K562 (cell line): ENCODE measurements at regions not wholly inside any gene's neighbourhood (a gene's known extent, or its start where the extent isn't known, plus 50 kb on each side); places are given as distances from the start of the nearest gene placed in this dataset.

Experiments used
- ATAC-seq: fragments of 200-7000 bp; cut with Tn5 transposase; 3 replicates; pipeline ENCODE4 v1.9.1; 2020; ENCODE audit warnings: moderate library complexity
- BruUV-seq: library from RNA; stranded (reverse); fragments of 400-500 nt; replicated peaks from 2 replicates; lab custom pipeline; 2021; lab: Mats Ljungman, UMichigan
- CTCF ChIA-PET: fragments of 300-600 bp; formaldehyde crosslinking; extraction: SDS; loops from one replicate; lab custom pipeline; 2021; ENCODE audit warnings: low intra/inter-chr PET ratio; lab: Yijun Ruan, JAX
- POLR2A ChIA-PET: fragments of 300-600, 350-650 bp; sonication (Branson Sonifier 250); formaldehyde crosslinking; extraction: SDS; loops from one replicate; lab custom pipeline; 2021; ENCODE audit warnings: antibody characterized with exemption, inconsistent platforms; lab: Yijun Ruan, JAX
- DNase-seq, 4 experiments: peaks; one replicate each; pipeline versions ENCODE4 v3.0.0 to v3.0.0-alpha.2; 2011 to 2018; ENCODE audit warnings: low spot score in 3 of 4, mixed read lengths in 3 of 4; ENCODE audit errors: extremely low read depth in 1 of 4
- FAIRE-seq: peaks from 2 replicates; lab custom pipeline; 2011; peaks lifted over from hg19 to GRCh38; lab: Jason Lieb, UNC
- H2AFZ ChIP-seq: 2 replicates; pipeline ENCODE4 v1.6.0; 2011; ENCODE audit warnings: low read depth, low read length, control low read depth, inconsistent platforms
- H3K27ac ChIP-seq: fragments of 200-600 bp; 3 replicates; pipeline ENCODE4 v1.8.0; 2011; ENCODE audit warnings: low read depth, mild to moderate bottlenecking, control low read depth, inconsistent platforms, low read length, moderate library complexity, mixed read lengths; ENCODE audit errors: extremely low read depth
- H3K27me3 ChIP-seq, 2 experiments: fragments of 300-600 bp in 1 of 2; 2 replicates in 1 of 2; 3 replicates in 1 of 2; pipeline versions ENCODE4 v1.6.0 to v1.8.0; 2011; ENCODE audit warnings: inconsistent platforms in 2 of 2, low read length in 2 of 2, mild to moderate bottlenecking in 1 of 2, mixed read lengths in 1 of 2, moderate library complexity in 1 of 2; ENCODE audit not compliant: control insufficient read depth in 2 of 2, insufficient read depth in 2 of 2
- H3K36me3 ChIP-seq: fragments of 300-600 bp; 3 replicates; pipeline ENCODE4 v1.8.0; 2011; ENCODE audit warnings: mild to moderate bottlenecking, low read length, inconsistent platforms; ENCODE audit not compliant: control insufficient read depth, insufficient read depth
- H3K4me1 ChIP-seq, 2 experiments: fragments of 200-600 bp in 1 of 2; replicated peaks in 1 of 2; 2 replicates in 1 of 2; 3 replicates in 1 of 2; pipeline versions ENCODE4 v1.5.1 to v1.8.0; 2011; ENCODE audit warnings: inconsistent platforms in 2 of 2, low read length in 2 of 2, mild to moderate bottlenecking in 1 of 2, mixed read lengths in 1 of 2, moderate library complexity in 1 of 2; ENCODE audit not compliant: control insufficient read depth in 2 of 2, insufficient read depth in 2 of 2
- H3K4me2 ChIP-seq: 2 replicates; pipeline ENCODE4 v1.6.1; 2011; ENCODE audit warnings: low read length, control low read depth, inconsistent platforms, mixed read lengths; ENCODE audit not compliant: insufficient read depth
- H3K4me3 ChIP-seq: fragments of 200-600 bp; sonication (generic), shearing (Covaris generic); 2 replicates; pipeline ENCODE4 v1.5.1; 2016; ENCODE audit warnings: control low read depth, inconsistent platforms
- H3K79me2 ChIP-seq: fragments of 200-600 bp; 3 replicates; pipeline ENCODE4 v1.8.0; 2011; ENCODE audit warnings: low read length, inconsistent platforms; ENCODE audit not compliant: control insufficient read depth, insufficient read depth
- H3K9ac ChIP-seq, 2 experiments: 2 replicates each; pipeline versions ENCODE4 v1.6.0 to v1.6.1; 2011; ENCODE audit warnings: low read depth in 2 of 2, low read length in 2 of 2, control low read depth in 1 of 2, inconsistent platforms in 1 of 2, mild to moderate bottlenecking in 1 of 2, mixed read lengths in 1 of 2; ENCODE audit not compliant: insufficient read depth in 1 of 2
- H3K9me1 ChIP-seq: one replicate; pipeline ENCODE4 v1.6.0; 2011; ENCODE audit warnings: inconsistent platforms, mild to moderate bottlenecking, low read length, moderate library complexity; ENCODE audit not compliant: control insufficient read depth, insufficient read depth
- H3K9me3 ChIP-seq: replicated peaks from 2 replicates; pipeline ENCODE4 v1.5.1; 2011; ENCODE audit warnings: low read depth, low read length, inconsistent platforms; ENCODE audit not compliant: control insufficient read depth, insufficient read depth
- H4K20me1 ChIP-seq: replicated peaks from 2 replicates; pipeline ENCODE4 v1.6.1; 2011; ENCODE audit warnings: low read length, inconsistent platforms, mixed read lengths; ENCODE audit not compliant: control insufficient read depth, insufficient read depth
- CBX3 ChIP-seq, 2 experiments: IDR thresholded peaks; 1 replicate in 1 of 2; 2 replicates in 1 of 2; pipeline ENCODE4 v1.6.1; 2012; ENCODE audit warnings: inconsistent platforms in 2 of 2, low read length in 2 of 2, borderline replicate concordance in 1 of 2, control low read depth in 1 of 2
- EWSR1 ChIP-seq: fragments of 450-650 bp; IDR thresholded peaks from 2 replicates; pipeline ENCODE4 v1.6.1; 2018; ENCODE audit warnings: borderline replicate concordance, mild to moderate bottlenecking, low read depth, moderate library complexity; ENCODE audit not compliant: partially characterized antibody
- KDM5B ChIP-seq: fragments of 200-600 bp; sonication (generic); IDR thresholded peaks from 2 replicates; pipeline ENCODE4 v1.6.1; 2012; ENCODE audit warnings: low read depth, mild to moderate bottlenecking, moderate library complexity, low read length, control low read depth, inconsistent platforms; ENCODE audit not compliant: insufficient replicate concordance
- RB1 ChIP-seq: fragments of 450-650 bp; IDR thresholded peaks from 2 replicates; pipeline ENCODE4 v1.6.1; 2017; ENCODE audit warnings: low read depth, mild to moderate bottlenecking
- RBM15 ChIP-seq: fragments of 200-400 bp; formaldehyde crosslinking; IDR thresholded peaks from 2 replicates; pipeline ENCODE4 v1.6.1; 2018; ENCODE audit warnings: mild to moderate bottlenecking, low read length, moderate library complexity; ENCODE audit not compliant: insufficient read depth
- RBM17 ChIP-seq: fragments of 200-400 bp; formaldehyde crosslinking; IDR thresholded peaks from 2 replicates; pipeline ENCODE4 v1.6.1; 2017; ENCODE audit warnings: low read depth, mild to moderate bottlenecking, low read length, borderline replicate concordance
- SMARCC2 ChIP-seq: fragments of 450-650 bp; IDR thresholded peaks from 2 replicates; pipeline ENCODE4 v1.6.1; 2017; ENCODE audit warnings: antibody characterized with exemption, moderate library complexity, mild to moderate bottlenecking, low read depth
- TBP ChIP-seq: optimal IDR thresholded peaks from 2 replicates; pipeline ENCODE3; 2011; ENCODE audit warnings: low read depth, low read length, improper control_type of control experiment
- ZEB2 ChIP-seq: fragments of 450-650 bp; IDR thresholded peaks from 2 replicates; pipeline ENCODE4 v1.6.1; 2016
- ZNF146 ChIP-seq: IDR thresholded peaks from one replicate; pipeline ENCODE4 v1.6.1; 2018; ENCODE audit warnings: missing compliant biosample characterization; ENCODE audit not compliant: unreplicated experiment
- ZNF77 ChIP-seq: fragments of 250-450 bp; sonication (Bioruptor Pico); IDR thresholded peaks from 2 replicates; pipeline ENCODE4 v1.5.0; 2020
- ZNF830 ChIP-seq: fragments of 250-450 bp; sonication (Bioruptor Pico); IDR thresholded peaks from 2 replicates; pipeline ENCODE4 v1.5.0; 2021; ENCODE audit warnings: mild to moderate bottlenecking
- WGBS: fragments of 100-300 bp; shearing (Covaris generic); methylation state at CpG from one replicate; pipeline ENCODE4 v1.1.6; 2016; ENCODE audit warnings: low coverage, mixed read lengths; ENCODE audit not compliant: insufficient coverage; ENCODE audit errors: missing lambda C conversion rate; 5-methylcytosine and 5-hydroxymethylcytosine counted together
- in situ Hi-C: fragments of 300-500 bp; cut with MboI; formaldehyde crosslinking; loops from 4 replicates; pipeline ENCODE4 v1.15.0; 2018; ENCODE audit warnings: inconsistent platforms, mixed read lengths
- intact Hi-C: fragments of 100-400 bp; cut with micrococcal nuclease; formaldehyde crosslinking; loops from 2 replicates; pipeline ENCODE4 v1.14.2; 2022
- TF ChIP-seq, protein P1 (sequence below): sonication (generic); formaldehyde crosslinking; IDR thresholded peaks from 2 replicates; pipeline ENCODE4 v1.8.0; 2023; ENCODE audit warnings: missing genetic modification reagents, mild to moderate bottlenecking, borderline replicate concordance
- TF ChIP-seq, protein P2 (sequence below): fragments of 250-450 bp; sonication (Bioruptor Pico); IDR thresholded peaks from 2 replicates; pipeline ENCODE4 v1.4.0; 2020

DNA sequence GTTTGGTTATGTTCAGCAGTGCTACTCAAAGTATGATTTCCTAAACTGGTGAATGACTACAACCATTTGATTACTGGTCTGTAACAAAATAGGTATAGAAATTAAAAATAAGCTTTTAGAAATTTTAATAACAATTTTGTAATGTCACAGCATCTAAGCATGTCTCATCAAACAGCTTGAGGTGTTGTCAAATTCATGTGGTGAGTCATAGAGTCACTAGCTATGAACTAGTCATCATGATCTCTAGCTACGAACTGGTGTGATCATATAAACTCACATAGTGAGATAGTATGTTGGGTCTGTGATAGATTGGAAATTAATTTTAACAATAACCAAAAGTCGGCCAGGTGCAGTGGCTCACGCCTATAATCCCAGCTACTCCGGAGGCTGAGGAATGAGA is 213.9 kb upstream of the RBMS3 start:
- Histone ChIP-seq H3K4me1 (no peaks in the 10 kb centered on the region), H3K36me3 (no peaks in the 10 kb centered on the region), H3K9ac (no peak overlapping the region), H3K27ac (no peak overlapping the region), H4K20me1 (no peaks in the 10 kb centered on the region), H3K9me1 (no peaks in the 10 kb centered on the region), H3K27me3 (no peaks in the 10 kb centered on the region), H2AFZ (no peak overlapping the region), H3K4me2 (no peak overlapping the region), H3K9me3 (no peaks in the 10 kb centered on the region), H3K4me3 (no peak overlapping the region), H3K79me2 (no peaks in the 10 kb centered on the region)
- intact Hi-C loops = no loop called here
- ATAC-seq (no peak), DNase-seq (no peak), FAIRE-seq (no peak)
- no TSS peak for BruUV-seq
- ChIA-PET CTCF (no interaction called here), POLR2A (no interaction called here)
- in situ Hi-C loops = no loop called here
- 3% methylated on average over 4 of the region's 4 CpGs for WGBS
- TF ChIP-seq TBP = no peak
- no peak for TF ChIP-seq KDM5B
- no peak for TF ChIP-seq EWSR1
- TF ChIP-seq, protein P1, sequence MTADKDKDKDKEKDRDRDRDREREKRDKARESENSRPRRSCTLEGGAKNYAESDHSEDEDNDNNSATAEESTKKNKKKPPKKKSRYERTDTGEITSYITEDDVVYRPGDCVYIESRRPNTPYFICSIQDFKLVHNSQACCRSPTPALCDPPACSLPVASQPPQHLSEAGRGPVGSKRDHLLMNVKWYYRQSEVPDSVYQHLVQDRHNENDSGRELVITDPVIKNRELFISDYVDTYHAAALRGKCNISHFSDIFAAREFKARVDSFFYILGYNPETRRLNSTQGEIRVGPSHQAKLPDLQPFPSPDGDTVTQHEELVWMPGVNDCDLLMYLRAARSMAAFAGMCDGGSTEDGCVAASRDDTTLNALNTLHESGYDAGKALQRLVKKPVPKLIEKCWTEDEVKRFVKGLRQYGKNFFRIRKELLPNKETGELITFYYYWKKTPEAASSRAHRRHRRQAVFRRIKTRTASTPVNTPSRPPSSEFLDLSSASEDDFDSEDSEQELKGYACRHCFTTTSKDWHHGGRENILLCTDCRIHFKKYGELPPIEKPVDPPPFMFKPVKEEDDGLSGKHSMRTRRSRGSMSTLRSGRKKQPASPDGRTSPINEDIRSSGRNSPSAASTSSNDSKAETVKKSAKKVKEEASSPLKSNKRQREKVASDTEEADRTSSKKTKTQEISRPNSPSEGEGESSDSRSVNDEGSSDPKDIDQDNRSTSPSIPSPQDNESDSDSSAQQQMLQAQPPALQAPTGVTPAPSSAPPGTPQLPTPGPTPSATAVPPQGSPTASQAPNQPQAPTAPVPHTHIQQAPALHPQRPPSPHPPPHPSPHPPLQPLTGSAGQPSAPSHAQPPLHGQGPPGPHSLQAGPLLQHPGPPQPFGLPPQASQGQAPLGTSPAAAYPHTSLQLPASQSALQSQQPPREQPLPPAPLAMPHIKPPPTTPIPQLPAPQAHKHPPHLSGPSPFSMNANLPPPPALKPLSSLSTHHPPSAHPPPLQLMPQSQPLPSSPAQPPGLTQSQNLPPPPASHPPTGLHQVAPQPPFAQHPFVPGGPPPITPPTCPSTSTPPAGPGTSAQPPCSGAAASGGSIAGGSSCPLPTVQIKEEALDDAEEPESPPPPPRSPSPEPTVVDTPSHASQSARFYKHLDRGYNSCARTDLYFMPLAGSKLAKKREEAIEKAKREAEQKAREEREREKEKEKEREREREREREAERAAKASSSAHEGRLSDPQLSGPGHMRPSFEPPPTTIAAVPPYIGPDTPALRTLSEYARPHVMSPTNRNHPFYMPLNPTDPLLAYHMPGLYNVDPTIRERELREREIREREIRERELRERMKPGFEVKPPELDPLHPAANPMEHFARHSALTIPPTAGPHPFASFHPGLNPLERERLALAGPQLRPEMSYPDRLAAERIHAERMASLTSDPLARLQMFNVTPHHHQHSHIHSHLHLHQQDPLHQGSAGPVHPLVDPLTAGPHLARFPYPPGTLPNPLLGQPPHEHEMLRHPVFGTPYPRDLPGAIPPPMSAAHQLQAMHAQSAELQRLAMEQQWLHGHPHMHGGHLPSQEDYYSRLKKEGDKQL (CRISPR knock-in tag) = no peak
- no peak for TF ChIP-seq RB1
- TF ChIP-seq ZNF830 (CRISPR knock-in tag) = no peak
- TF ChIP-seq CBX3 (IDR thresholded peaks at IDR 0.05; ENCODE audit: borderline replicate concordance in 1 of 2, low read length in 2 of 2) = no peak
- no peak for TF ChIP-seq SMARCC2
- TF ChIP-seq RBM15 = no peak
- no peak for TF ChIP-seq ZNF77 (CRISPR knock-in tag)
- TF ChIP-seq ZEB2 = no peak
- no peak for TF ChIP-seq RBM17
- TF ChIP-seq ZNF146 = no peak
- TF ChIP-seq, protein P2, sequence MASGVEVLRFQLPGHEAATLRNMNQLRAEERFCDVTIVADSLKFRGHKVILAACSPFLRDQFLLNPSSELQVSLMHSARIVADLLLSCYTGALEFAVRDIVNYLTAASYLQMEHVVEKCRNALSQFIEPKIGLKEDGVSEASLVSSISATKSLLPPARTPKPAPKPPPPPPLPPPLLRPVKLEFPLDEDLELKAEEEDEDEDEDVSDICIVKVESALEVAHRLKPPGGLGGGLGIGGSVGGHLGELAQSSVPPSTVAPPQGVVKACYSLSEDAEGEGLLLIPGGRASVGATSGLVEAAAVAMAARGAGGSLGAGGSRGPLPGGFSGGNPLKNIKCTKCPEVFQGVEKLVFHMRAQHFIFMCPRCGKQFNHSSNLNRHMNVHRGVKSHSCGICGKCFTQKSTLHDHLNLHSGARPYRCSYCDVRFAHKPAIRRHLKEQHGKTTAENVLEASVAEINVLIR (CRISPR knock-in tag) = no peak
